Activated naive CD8-positive, alpha-beta T cell treated with anti-CD3 and anti-CD28 coated beads for 36 hours (primary cell): ENCODE measurements at regions not wholly inside any gene's neighbourhood (a gene's known extent, or its start where the extent isn't known, plus 50 kb on each side); places are given as distances from the start of the nearest gene placed in this dataset.

Experiments used
- DNase-seq: peaks from one replicate; pipeline ENCODE4 v3.0.0; 2021
- H3K27ac Mint-ChIP-seq: one replicate; pipeline ENCODE4 v1.8.0; 2022; ENCODE audit warnings: mild to moderate bottlenecking, moderate library complexity, mixed read lengths
- H3K27me3 Mint-ChIP-seq: one replicate; pipeline ENCODE4 v1.8.0; 2022; ENCODE audit warnings: mild to moderate bottlenecking, mixed read lengths
- H3K36me3 Mint-ChIP-seq: one replicate; pipeline ENCODE4 v1.8.0; 2021; ENCODE audit warnings: mild to moderate bottlenecking, mixed read lengths
- H3K4me1 Mint-ChIP-seq: one replicate; pipeline ENCODE4 v1.8.0; 2021; ENCODE audit warnings: mixed read lengths
- H3K4me3 Mint-ChIP-seq: one replicate; pipeline ENCODE4 v1.8.0; 2022; ENCODE audit warnings: mild to moderate bottlenecking, moderate library complexity, mixed read lengths
- H3K9me3 Mint-ChIP-seq: one replicate; pipeline ENCODE4 v1.8.0; 2022; ENCODE audit warnings: mixed read lengths

- Mint-ChIP-seq H3K4me3 (no peak overlapping the region), H3K27me3 (no peaks in the 10 kb centered on the region), H3K4me1 (no peaks in the 10 kb centered on the region), H3K27ac (no peak overlapping the region), H3K9me3 (peaks cover 6% of the 10 kb centered on the region), H3K36me3 (no peaks in the 10 kb centered on the region)
- no peak for DNase-seq
These were observed 746.0 kb upstream of the ADGRB3 start for GRCh38 chr6:67888886-67889681.

GRCh38 chr6:67888546-67888885, 746.6 kb upstream of the ADGRB3 start:
- Mint-ChIP-seq H3K4me1 (no peaks in the 10 kb centered on the region), H3K36me3 (no peaks in the 10 kb centered on the region), H3K4me3 (no peak overlapping the region), H3K27ac (no peak overlapping the region), H3K9me3 (peaks cover 6% of the 10 kb centered on the region), H3K27me3 (no peaks in the 10 kb centered on the region)
- DNase-seq, result no peak

- Mint-ChIP-seq H3K36me3 (no peaks in the 10 kb centered on the region), H3K9me3 (peaks cover 6% of the 10 kb centered on the region), H3K4me1 (no peaks in the 10 kb centered on the region), H3K27me3 (no peaks in the 10 kb centered on the region), H3K4me3 (no peak overlapping the region), H3K27ac (no peak overlapping the region)
- DNase-seq, result no peak
These were observed 747.1 kb upstream of the ADGRB3 start for GRCh38 chr6:67887747-67888545.

GRCh38 chr6:67887419-67887746, 747.7 kb upstream of the ADGRB3 start:
- no peak for DNase-seq
- H3K36me3 Mint-ChIP-seq, result no peaks in the 10 kb centered on the region
- peaks cover 4% of the 10 kb centered on the region for H3K9me3 Mint-ChIP-seq
- H3K27me3 Mint-ChIP-seq, result no peaks in the 10 kb centered on the region
- H3K27ac Mint-ChIP-seq, result no peak overlapping the region
- no peaks in the 10 kb centered on the region for H3K4me1 Mint-ChIP-seq
- no peak overlapping the region for H3K4me3 Mint-ChIP-seq

GRCh38 chr6:67886840-67887292, 748.2 kb upstream of the ADGRB3 start:
- Mint-ChIP-seq H3K4me1 (no peaks in the 10 kb centered on the region), H3K9me3 (peaks cover 4% of the 10 kb centered on the region), H3K4me3 (no peak overlapping the region), H3K27me3 (no peaks in the 10 kb centered on the region), H3K27ac (no peak overlapping the region), H3K36me3 (no peaks in the 10 kb centered on the region)
- DNase-seq, result no peak

- H3K27ac Mint-ChIP-seq, result no peak overlapping the region
- H3K4me1 Mint-ChIP-seq, result no peaks in the 10 kb centered on the region
- H3K36me3 Mint-ChIP-seq, result no peaks in the 10 kb centered on the region
- DNase-seq, result no peak
- H3K9me3 Mint-ChIP-seq, result peaks cover 4% of the 10 kb centered on the region
- H3K4me3 Mint-ChIP-seq, result no peak overlapping the region
- H3K27me3 Mint-ChIP-seq, result no peaks in the 10 kb centered on the region
These were observed 748.9 kb upstream of the ADGRB3 start for GRCh38 chr6:67886036-67886707.

GRCh38 chr6:67885081-67886033, 749.7 kb upstream of the ADGRB3 start:
- H3K36me3 Mint-ChIP-seq, result no peaks in the 10 kb centered on the region
- no peak overlapping the region for H3K4me3 Mint-ChIP-seq
- peaks cover 4% of the 10 kb centered on the region for H3K9me3 Mint-ChIP-seq
- no peaks in the 10 kb centered on the region for H3K27me3 Mint-ChIP-seq
- H3K4me1 Mint-ChIP-seq, result no peaks in the 10 kb centered on the region
- no peak overlapping the region for H3K27ac Mint-ChIP-seq
- DNase-seq, result no peak

GRCh38 chr6:67884442-67884841, 750.6 kb upstream of the ADGRB3 start:
- H3K4me1 Mint-ChIP-seq, result no peaks in the 10 kb centered on the region
- no peaks in the 10 kb centered on the region for H3K36me3 Mint-ChIP-seq
- peaks cover 4% of the 10 kb centered on the region for H3K9me3 Mint-ChIP-seq

GRCh38 chr6:67883500-67884366, 751.3 kb upstream of the ADGRB3 start:
- Mint-ChIP-seq H3K36me3 (no peaks in the 10 kb centered on the region), H3K27ac (no peak overlapping the region), H3K9me3 (peaks cover 4% of the 10 kb centered on the region), H3K4me1 (no peaks in the 10 kb centered on the region), H3K27me3 (no peaks in the 10 kb centered on the region), H3K4me3 (no peak overlapping the region)
- DNase-seq, result no peak

More at GRCh38 chr6:67884442-67884841, 750.6 kb upstream of the ADGRB3 start:
- Mint-ChIP-seq H3K4me3 (no peak overlapping the region), H3K27ac (no peak overlapping the region), H3K27me3 (no peaks in the 10 kb centered on the region)
- DNase-seq, result no peak

GRCh38 chr6:67882436-67883311, 752.4 kb upstream of the ADGRB3 start:
- no peak for DNase-seq
- H3K4me1 Mint-ChIP-seq, result no peaks in the 10 kb centered on the region
- no peaks in the 10 kb centered on the region for H3K27me3 Mint-ChIP-seq
- H3K36me3 Mint-ChIP-seq, result no peaks in the 10 kb centered on the region
- no peak overlapping the region for H3K27ac Mint-ChIP-seq
- no peak overlapping the region for H3K4me3 Mint-ChIP-seq
- H3K9me3 Mint-ChIP-seq, result peaks cover under 1% of the 10 kb centered on the region

GRCh38 chr6:67881706-67882065, 753.4 kb upstream of the ADGRB3 start:
- no peak overlapping the region for H3K4me3 Mint-ChIP-seq

GRCh38 chr6:67880939-67881705, 754.0 kb upstream of the ADGRB3 start:
- Mint-ChIP-seq H3K4me3 (no peak overlapping the region), H3K36me3 (no peaks in the 10 kb centered on the region), H3K27me3 (no peaks in the 10 kb centered on the region), H3K9me3 (peaks cover 2% of the 10 kb centered on the region), H3K4me1 (no peaks in the 10 kb centered on the region), H3K27ac (no peak overlapping the region)
- DNase-seq, result no peak

More at GRCh38 chr6:67881706-67882065, 753.4 kb upstream of the ADGRB3 start:
- no peaks in the 10 kb centered on the region for H3K27me3 Mint-ChIP-seq
- H3K27ac Mint-ChIP-seq, result no peak overlapping the region
- H3K36me3 Mint-ChIP-seq, result no peaks in the 10 kb centered on the region
- H3K4me1 Mint-ChIP-seq, result no peaks in the 10 kb centered on the region
- DNase-seq, result no peak
- peaks cover 2% of the 10 kb centered on the region for H3K9me3 Mint-ChIP-seq
